SK-N-SH (cell line): ENCODE measurements at regions not wholly inside any gene's neighbourhood (a gene's known extent, or its start where the extent isn't known, plus 50 kb on each side); places are given as distances from the start of the nearest gene placed in this dataset.
"Not testable (repeated sequence)": the region's sequence is repeated elsewhere in the genome, so short reads cannot be mapped to it uniquely, and the experiment has no call there.

ENCODE experiments used
- CTCF ChIA-PET: fragments of 300-600, 350-600 bp; formaldehyde crosslinking; extraction: SDS; loops from one replicate; lab custom pipeline; 2021; lab: Yijun Ruan, JAX
- POLR2A ChIA-PET: fragments of 350-600 bp; sonication (Branson Sonifier 250); formaldehyde crosslinking; extraction: SDS; loops from one replicate; lab custom pipeline; 2020; ENCODE audit warnings: antibody characterized with exemption, inconsistent platforms; lab: Yijun Ruan, JAX
- DNase-seq: peaks from one replicate; pipeline ENCODE4 v3.0.0; 2012
- H2AFZ ChIP-seq: fragments of 200-600 bp; sonication (generic); 2 replicates; pipeline ENCODE4 v1.8.1; 2016; ENCODE audit warnings: antibody characterized with exemption, mild to moderate bottlenecking, low read depth
- H3F3A ChIP-seq: fragments of 200-600 bp; sonication (generic); replicated peaks from 2 replicates; pipeline ENCODE3; 2016; ENCODE audit warnings: antibody characterized with exemption, mild to moderate bottlenecking; ENCODE audit not compliant: insufficient read depth
- H3K27ac ChIP-seq, 2 experiments: fragments of 200-500 bp in 1 of 2; fragments of 200-600 bp in 1 of 2; sonication (Bioruptor generic) in 1 of 2; sonication (generic), shearing (Covaris generic) in 1 of 2; 2 replicates each; pipeline versions ENCODE4 v1.5.1 to v1.6.1; 2014 to 2016; ENCODE audit warnings: low read depth in 2 of 2, inconsistent platforms in 1 of 2, low read length in 1 of 2, mild to moderate bottlenecking in 1 of 2, mixed read lengths in 1 of 2
- H3K27me3 ChIP-seq: fragments of 200-600 bp; sonication (generic), shearing (Covaris generic); 2 replicates; pipeline ENCODE4 v1.6.1; 2016; ENCODE audit warnings: mixed run types; ENCODE audit not compliant: insufficient read depth
- H3K36me3 ChIP-seq, 2 experiments: fragments of 200-500 bp in 1 of 2; fragments of 200-600 bp in 1 of 2; sonication (Bioruptor generic) in 1 of 2; sonication (generic) in 1 of 2; replicated peaks in 1 of 2; 2 replicates each; pipeline versions ENCODE3 to v1.5.1; 2014 to 2016; ENCODE audit warnings: low read length in 1 of 2, mild to moderate bottlenecking in 1 of 2; ENCODE audit not compliant: insufficient read depth in 2 of 2, control insufficient read depth in 1 of 2
- H3K4me1 ChIP-seq, 2 experiments: fragments of 200-500 bp in 1 of 2; fragments of 200-600 bp in 1 of 2; sonication (Bioruptor generic) in 1 of 2; sonication (generic), shearing (Covaris generic) in 1 of 2; 2 replicates each; pipeline versions ENCODE4 v1.5.1 to v1.6.1; 2014 to 2016; ENCODE audit warnings: low read depth in 1 of 2, low read length in 1 of 2, mixed run types in 1 of 2; ENCODE audit not compliant: insufficient read depth in 2 of 2, control insufficient read depth in 1 of 2
- H3K4me2 ChIP-seq: fragments of 200-600 bp; sonication (generic), shearing (Covaris generic); 2 replicates; pipeline ENCODE4 v1.6.1; 2017; ENCODE audit warnings: mixed run types
- H3K4me3 ChIP-seq, 2 experiments: fragments of 200-500 bp in 1 of 2; fragments of 200-600 bp in 1 of 2; sonication (Bioruptor generic) in 1 of 2; sonication (generic), shearing (Covaris generic) in 1 of 2; 2 replicates each; pipeline versions ENCODE4 v1.5.1 to v1.8.1; 2014 to 2016; ENCODE audit warnings: low read depth in 2 of 2, inconsistent platforms in 1 of 2, low read length in 1 of 2, mild to moderate bottlenecking in 1 of 2, mixed read lengths in 1 of 2, moderate library complexity in 1 of 2
- H3K79me2 ChIP-seq: fragments of 200-600 bp; sonication (generic); 2 replicates; pipeline ENCODE4 v1.8.1; 2017; ENCODE audit warnings: mild to moderate bottlenecking; ENCODE audit not compliant: insufficient read depth
- H3K9ac ChIP-seq: fragments of 200-600 bp; sonication (generic); 2 replicates; pipeline ENCODE4 v1.6.1; 2017; ENCODE audit warnings: mixed run types
- H3K9me2 ChIP-seq: fragments of 200-600 bp; sonication (generic); 2 replicates; pipeline ENCODE4 v1.6.1; 2017; ENCODE audit warnings: mixed run types
- H3K9me3 ChIP-seq: fragments of 200-600 bp; sonication (generic); 2 replicates; pipeline ENCODE4 v1.6.1; 2017; ENCODE audit warnings: mixed run types, mild to moderate bottlenecking, moderate library complexity
- H4K20me1 ChIP-seq: fragments of 200-600 bp; sonication (generic); 2 replicates; pipeline ENCODE4 v1.6.1; 2017; ENCODE audit warnings: mild to moderate bottlenecking, mixed run types; ENCODE audit not compliant: insufficient read depth
- CHD2 ChIP-seq: fragments of 150-350 bp; IDR thresholded peaks from 2 replicates; pipeline ENCODE4 v1.6.1; 2018; ENCODE audit warnings: low read length; ENCODE audit not compliant: partially characterized antibody
- CTCF ChIP-seq: fragments of 200-600 bp; sonication (generic); IDR thresholded peaks from 2 replicates; pipeline ENCODE4 v1.6.1; 2017; ENCODE audit warnings: antibody characterized with exemption, mild to moderate bottlenecking, moderate library complexity
- EZH2phosphoT487 ChIP-seq: fragments of 200-600 bp; sonication (generic); IDR thresholded peaks from 2 replicates; pipeline ENCODE4 v1.6.1; 2017; ENCODE audit warnings: low read depth, mixed run types, mild to moderate bottlenecking, antibody characterized with exemption, moderate library complexity, borderline replicate concordance
- FOXM1 ChIP-seq: IDR thresholded peaks from 2 replicates; pipeline ENCODE4 v1.4.0; 2012; ENCODE audit warnings: low read depth, mild to moderate bottlenecking
- GATA2 ChIP-seq: sonication (generic); formaldehyde crosslinking; IDR thresholded peaks from 2 replicates; pipeline ENCODE4 v1.5.0; 2020; ENCODE audit warnings: mild to moderate bottlenecking, missing genetic modification reagents
- IRF3 ChIP-seq: fragments of 150-350 bp; IDR thresholded peaks from 2 replicates; pipeline ENCODE4 v1.6.1; 2016; ENCODE audit warnings: mild to moderate bottlenecking, low read depth, low read length
- NRF1 ChIP-seq: IDR thresholded peaks from 2 replicates; pipeline ENCODE4 v1.6.1; 2012; ENCODE audit warnings: low read depth, mild to moderate bottlenecking, low read length
- RXRA ChIP-seq: IDR thresholded peaks from 2 replicates; pipeline ENCODE4 v1.4.0; 2012; ENCODE audit warnings: low read depth, mild to moderate bottlenecking, borderline replicate concordance
- SMC3 ChIP-seq: IDR thresholded peaks from 2 replicates; pipeline ENCODE4 v1.6.1; 2012; ENCODE audit warnings: low read depth, low read length, improper control_type of control experiment
- TAF1 ChIP-seq: IDR thresholded peaks from 2 replicates; pipeline ENCODE4 v1.6.1; 2012; ENCODE audit warnings: low read depth, mild to moderate bottlenecking, low read length, moderate library complexity, borderline replicate concordance
- USF1 ChIP-seq: IDR thresholded peaks from 2 replicates; pipeline ENCODE4 v1.4.0; 2012; ENCODE audit warnings: low read depth, borderline replicate concordance
- WGBS: methylation state at CpG from one replicate; pipeline ENCODE4 v1.1.6; 2017; ENCODE audit warnings: low lambda C conversion rate; 5-methylcytosine and 5-hydroxymethylcytosine counted together

- H3K4me1 ChIP-seq, result no peaks in the 10 kb centered on the region
- DNase-seq, result no peak
- H3K9ac ChIP-seq, result no peak overlapping the region
- ChIA-PET POLR2A (no interaction called here), CTCF (no interaction called here)
- no peak overlapping the region for H2AFZ ChIP-seq
- H3K27ac ChIP-seq, result no peak overlapping the region
- TF ChIP-seq USF1 (no peak), IRF3 (no peak), CTCF (no peak), TAF1 (no peak)
- H3K4me3 ChIP-seq, result no peak overlapping the region
- no peaks in the 10 kb centered on the region for H3K27me3 ChIP-seq
- no peaks in the 10 kb centered on the region for H3K9me3 ChIP-seq
- WGBS, result 4% methylated on average over 5 of the region's 5 CpGs
- no peaks in the 10 kb centered on the region for H3K36me3 ChIP-seq
- H3F3A ChIP-seq, result no peaks in the 10 kb centered on the region
- no peaks in the 10 kb centered on the region for H4K20me1 ChIP-seq
- H3K4me2 ChIP-seq, result no peak overlapping the region
- H3K79me2 ChIP-seq, result no peaks in the 10 kb centered on the region
- H3K9me2 ChIP-seq, result no peaks in the 10 kb centered on the region
Observed at GRCh38 chr19:23557381-23557780, 129.6 kb downstream of the ZNF675 start.

GRCh38 chr19:23554548-23554947 is 132.5 kb downstream of the ZNF675 start:
- H3K27ac ChIP-seq, result no peak overlapping the region
- H3K4me2 ChIP-seq, result no peak overlapping the region
- no peaks in the 10 kb centered on the region for H3F3A ChIP-seq
- H3K9ac ChIP-seq, result no peak overlapping the region
- H3K27me3 ChIP-seq, result no peaks in the 10 kb centered on the region
- no peaks in the 10 kb centered on the region for H3K36me3 ChIP-seq
- 46% methylated on average over 1 of the region's 1 CpG for WGBS
- H2AFZ ChIP-seq, result no peak overlapping the region
- H3K4me1 ChIP-seq, result no peaks in the 10 kb centered on the region
- ChIA-PET POLR2A (no interaction called here), CTCF (no interaction called here)
- no peaks in the 10 kb centered on the region for H4K20me1 ChIP-seq
- TF ChIP-seq CHD2 (no peak), IRF3 (no peak), SMC3 (no peak), EZH2phosphoT487 (no peak), USF1 (no peak), NRF1 (no peak), FOXM1 (no peak), RXRA (no peak), GATA2 (no peak)
- DNase-seq, result no peak
- H3K79me2 ChIP-seq, result no peaks in the 10 kb centered on the region
- H3K9me3 ChIP-seq, result no peaks in the 10 kb centered on the region
- H3K9me2 ChIP-seq, result no peaks in the 10 kb centered on the region
- H3K4me3 ChIP-seq, result no peak overlapping the region

GRCh38 chr19:23550102-23550501 is 136.9 kb downstream of the ZNF675 start:
- H3K9me2 ChIP-seq, H4K20me1 ChIP-seq, H3K9me3 ChIP-seq, H3K36me3 ChIP-seq, POLR2A ChIA-PET, H3F3A ChIP-seq, H3K79me2 ChIP-seq, DNase-seq, H3K4me3 ChIP-seq, H2AFZ ChIP-seq, H3K9ac ChIP-seq, H3K27me3 ChIP-seq, H3K27ac ChIP-seq, CTCF ChIA-PET, H3K4me2 ChIP-seq, H3K4me1 ChIP-seq: not testable (repeated sequence)
- WGBS, result 5% methylated on average over 2 of the region's 2 CpGs
